Stimulated activated CD8-positive, alpha-beta memory T cell treated with anti-CD3 and anti-CD28 coated beads, Interleukin-12 subunit alpha, Interleukin-12 subunit beta, amount 100 ng/mL, for 24 hours (primary cell): ENCODE measurements at regions not wholly inside any gene's neighbourhood (a gene's known extent, or its start where the extent isn't known, plus 50 kb on each side); places are given as distances from the start of the nearest gene placed in this dataset.

Source experiments
- DNase-seq: peaks from one replicate; pipeline ENCODE4 v3.0.0-alpha.2; 2020; ENCODE audit errors: extremely low read depth

- no peak for DNase-seq
These were observed 154.9 kb downstream of the AXIN2 start for GRCh38 chr17:65406552-65406951.

- no peak for DNase-seq
These were observed 155.9 kb downstream of the AXIN2 start for GRCh38 chr17:65405563-65405962.

- DNase-seq = no peak
These were observed 156.7 kb downstream of the AXIN2 start for GRCh38 chr17:65404761-65405160.

DNA sequence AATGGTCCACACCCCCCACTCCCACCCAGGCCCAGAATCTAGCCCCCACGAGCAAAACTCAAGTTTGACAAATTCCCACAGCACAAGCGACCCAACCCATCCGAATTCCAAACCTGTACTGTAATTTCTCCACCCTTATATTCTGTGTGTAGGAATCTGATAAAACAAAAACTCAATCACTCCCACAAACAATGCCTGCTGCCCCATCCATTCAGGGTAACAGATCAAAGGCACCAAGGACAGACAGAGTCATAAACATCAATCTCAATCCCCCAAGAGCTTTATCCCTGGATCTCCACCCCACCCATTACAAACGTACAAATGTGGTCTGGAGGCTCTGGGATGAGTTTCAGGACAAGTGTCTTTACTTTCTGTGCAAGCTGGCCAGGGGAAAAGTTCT lies 157.8 kb downstream of the AXIN2 start:
- DNase-seq = no peak

DNA sequence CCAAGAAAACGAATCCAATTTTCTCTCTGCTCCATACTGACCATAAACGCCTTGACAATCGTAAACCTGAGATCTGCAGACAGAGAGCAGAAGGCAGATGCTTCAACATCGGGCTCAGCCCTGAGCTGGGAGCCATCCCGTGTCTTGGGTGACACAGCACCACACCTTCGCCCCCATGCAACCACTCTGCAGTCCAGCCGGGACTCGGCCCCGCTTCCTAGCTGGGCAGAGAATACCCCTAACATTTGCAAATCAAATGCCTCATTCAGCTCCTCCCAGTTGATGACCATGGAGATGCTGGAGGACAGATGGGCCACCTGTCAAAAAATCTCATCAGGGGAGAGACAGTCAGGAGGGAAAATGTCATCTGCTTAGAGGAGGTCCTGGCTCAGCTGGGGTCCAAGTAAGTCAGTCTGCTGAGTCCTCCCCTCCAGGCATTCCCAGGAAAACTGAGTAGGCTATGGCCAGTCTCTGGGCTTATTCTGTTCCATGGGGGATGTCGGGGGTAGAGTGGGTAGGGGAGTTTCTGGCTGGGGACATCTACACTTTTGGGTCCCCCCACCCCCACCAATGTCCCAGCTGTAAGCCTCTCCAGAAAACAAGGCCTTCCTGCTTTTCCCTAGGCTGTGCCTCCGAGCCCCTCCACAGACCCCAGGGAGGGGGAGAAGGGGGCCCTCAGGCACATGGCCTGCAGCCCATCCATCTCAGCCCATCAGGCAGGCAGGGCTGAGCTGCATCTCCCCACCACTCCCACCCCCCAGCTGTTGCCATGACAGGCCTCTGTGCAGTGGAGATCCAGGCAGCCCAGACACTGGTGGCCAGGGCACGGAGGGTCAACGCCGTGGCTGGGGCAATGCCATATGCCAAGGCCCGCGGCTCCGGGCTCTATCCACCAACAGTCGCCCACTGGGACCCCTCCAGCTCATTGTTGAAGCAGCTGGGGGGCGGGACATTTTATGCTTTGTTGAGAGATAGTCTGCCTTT lies 158.6 kb downstream of the AXIN2 start:
- DNase-seq = no peak

- DNase-seq = no peak
These were observed 159.9 kb downstream of the AXIN2 start for GRCh38 chr17:65401561-65401960.

GRCh38 chr17:65400701-65401100 lies 160.7 kb downstream of the AXIN2 start:
- no peak for DNase-seq

GRCh38 chr17:65398040-65398787 lies 163.2 kb downstream of the AXIN2 start:
- no peak for DNase-seq

DNA sequence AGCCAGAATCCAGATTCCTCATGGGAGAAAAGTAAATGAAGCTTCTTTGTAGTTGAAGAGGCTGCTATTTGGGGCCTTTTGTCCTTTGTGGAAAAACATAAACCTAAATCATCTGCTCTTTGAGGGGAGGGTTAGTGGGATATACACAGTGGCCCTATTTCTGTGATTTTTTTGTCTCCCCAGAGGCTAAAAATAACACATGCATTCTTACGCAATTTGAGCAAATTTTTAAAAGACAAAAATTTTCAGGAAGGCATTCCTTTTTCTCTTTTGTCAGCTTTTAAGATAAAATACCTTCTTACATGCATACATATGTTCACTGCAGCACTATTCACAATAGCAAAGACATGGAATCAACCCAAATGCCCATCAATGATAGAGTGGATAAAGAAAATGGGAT lies 165.5 kb downstream of the AXIN2 start:
- no peak for DNase-seq

DNA sequence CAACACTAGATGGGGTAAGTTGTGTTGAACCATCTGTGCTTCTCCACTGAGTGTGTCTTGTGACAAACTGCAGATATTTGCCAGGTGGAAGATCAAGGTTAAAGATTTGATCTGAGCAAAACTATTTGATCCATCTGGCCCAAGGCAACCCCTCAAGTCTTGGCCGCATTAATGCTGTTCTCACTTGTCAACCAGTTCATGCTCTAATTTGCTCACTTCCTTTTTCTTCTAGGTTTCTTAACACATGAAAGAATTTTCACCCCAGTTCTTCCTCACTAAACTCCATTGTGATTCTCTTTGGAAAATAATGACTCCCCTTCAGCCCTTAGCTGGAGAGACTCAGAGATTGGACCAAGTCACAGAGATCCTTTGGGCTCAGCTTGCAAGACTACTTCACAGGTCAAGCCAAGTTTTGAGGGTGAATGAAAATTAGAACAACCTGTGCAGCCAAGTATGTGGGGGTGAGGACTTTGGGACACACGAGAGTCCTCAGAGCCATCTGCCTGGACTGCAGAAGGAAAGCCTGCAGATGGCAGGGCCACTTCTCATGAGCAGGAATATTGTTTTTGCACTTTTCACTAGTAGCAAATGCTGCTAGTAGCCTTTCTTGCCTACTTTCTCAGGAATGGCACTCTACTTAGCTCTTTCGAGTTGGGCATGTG lies 166.5 kb downstream of the AXIN2 start:
- no peak for DNase-seq

DNA sequence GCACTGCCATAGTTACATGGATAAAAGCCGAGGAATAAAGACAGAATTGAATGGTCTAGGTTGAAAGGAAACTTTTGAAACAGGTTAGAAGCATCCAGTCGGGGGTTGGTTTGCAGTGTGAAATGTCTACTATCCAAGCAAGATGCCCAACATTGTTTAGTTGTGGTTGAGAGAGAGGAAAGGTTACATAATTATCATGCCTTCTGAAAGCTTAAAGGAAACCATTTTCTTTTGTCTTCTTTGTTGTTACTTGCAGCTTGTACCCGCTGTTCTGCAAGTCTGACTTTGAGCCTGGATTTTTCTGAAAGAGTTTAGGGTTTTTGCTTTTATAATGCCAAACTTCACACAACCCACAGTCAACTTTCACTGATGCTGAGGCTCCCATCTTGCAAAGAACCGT lies 167.9 kb downstream of the AXIN2 start:
- no peak for DNase-seq

GRCh38 chr17:65389949-65390348 lies 171.5 kb downstream of the AXIN2 start:
- no peak for DNase-seq

GRCh38 chr17:65389426-65389825 lies 172.0 kb downstream of the AXIN2 start:
- DNase-seq = no peak

DNA sequence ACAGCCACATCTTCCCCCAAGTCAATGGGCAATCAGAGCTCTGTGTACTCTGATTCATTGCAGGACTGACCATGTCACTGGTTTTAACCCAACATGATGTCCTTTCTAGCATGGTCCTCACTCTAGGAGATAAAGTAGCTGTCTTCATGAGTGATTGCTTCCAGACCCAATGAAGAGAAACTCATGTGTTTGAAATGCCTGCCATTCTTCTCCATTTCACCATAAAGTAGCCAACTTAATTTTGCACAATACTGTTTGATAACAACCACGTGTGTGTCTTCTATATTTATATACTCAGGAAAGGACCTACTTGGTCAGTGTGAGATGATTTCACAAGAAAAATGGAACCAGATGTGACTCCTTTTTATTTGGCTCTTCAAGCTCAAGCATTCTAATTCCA lies 172.5 kb downstream of the AXIN2 start:
- no peak for DNase-seq

DNA sequence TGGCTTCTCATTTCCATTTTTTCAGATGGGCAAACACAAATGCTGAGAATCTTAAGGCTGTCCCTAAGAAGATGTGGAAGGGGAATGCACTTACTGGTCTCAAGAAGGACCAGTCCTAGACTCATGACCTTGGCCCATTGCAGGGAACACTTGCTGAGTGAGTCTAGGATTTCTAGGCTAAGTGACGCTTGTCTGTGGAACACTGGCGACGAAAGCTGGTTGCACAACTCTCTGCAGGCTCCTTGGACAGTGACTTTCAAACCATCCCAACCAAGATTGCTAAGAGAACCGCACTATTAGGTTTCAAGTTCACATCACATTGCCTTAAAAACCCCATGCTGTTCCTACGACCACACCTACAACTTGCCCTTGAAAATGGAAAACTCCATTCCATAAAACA lies 174.1 kb downstream of the AXIN2 start:
- DNase-seq = no peak

DNA sequence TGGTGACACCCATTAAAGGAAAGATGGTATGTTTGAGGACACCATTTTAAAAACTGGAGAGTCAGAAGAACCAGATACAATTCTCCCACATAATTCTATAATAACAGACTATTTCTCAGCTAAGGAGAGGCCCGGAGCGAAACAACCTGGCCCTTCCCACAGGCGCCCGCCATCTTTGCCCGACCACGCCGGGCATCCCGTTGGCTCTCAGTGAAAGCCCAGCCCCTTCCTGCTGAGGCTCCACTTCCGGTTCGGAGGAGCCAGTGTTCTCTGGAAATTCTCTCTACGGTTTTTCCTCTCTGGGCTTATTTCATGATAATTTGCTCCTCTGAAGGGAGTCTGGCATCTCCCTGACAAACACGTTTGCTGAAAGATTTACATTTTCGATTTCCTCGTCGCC lies 175.7 kb downstream of the AXIN2 start:
- no peak for DNase-seq

GRCh38 chr17:65385071-65385470 lies 176.4 kb downstream of the AXIN2 start:
- DNase-seq = no peak

GRCh38 chr17:65381152-65381551 lies 180.3 kb downstream of the AXIN2 start:
- no peak for DNase-seq

GRCh38 chr17:65374966-65375365 lies 186.5 kb downstream of the AXIN2 start:
- no peak for DNase-seq

DNA sequence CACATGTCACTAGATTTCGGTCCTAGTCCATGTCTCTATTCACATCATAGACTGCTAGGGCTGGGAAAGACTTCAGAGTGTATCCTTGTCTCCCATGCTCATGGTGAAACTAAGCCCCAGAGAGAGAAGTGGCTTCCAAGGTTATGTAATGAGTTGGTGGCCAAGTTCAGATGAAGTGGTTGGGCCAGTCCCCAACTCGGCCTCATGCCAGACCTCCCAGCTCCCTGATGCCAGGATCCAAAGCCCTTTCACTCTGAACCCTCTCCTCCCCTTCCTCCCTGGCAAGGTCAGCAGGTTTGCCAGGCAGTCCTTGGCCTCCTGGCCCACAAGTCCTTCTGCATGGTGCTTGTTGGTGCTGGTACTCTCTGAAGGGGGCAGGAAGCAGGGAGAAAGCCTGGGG lies 189.7 kb downstream of the AXIN2 start:
- DNase-seq = no peak

GRCh38 chr17:65370669-65371131 lies 190.7 kb downstream of the AXIN2 start:
- DNase-seq = no peak

DNA sequence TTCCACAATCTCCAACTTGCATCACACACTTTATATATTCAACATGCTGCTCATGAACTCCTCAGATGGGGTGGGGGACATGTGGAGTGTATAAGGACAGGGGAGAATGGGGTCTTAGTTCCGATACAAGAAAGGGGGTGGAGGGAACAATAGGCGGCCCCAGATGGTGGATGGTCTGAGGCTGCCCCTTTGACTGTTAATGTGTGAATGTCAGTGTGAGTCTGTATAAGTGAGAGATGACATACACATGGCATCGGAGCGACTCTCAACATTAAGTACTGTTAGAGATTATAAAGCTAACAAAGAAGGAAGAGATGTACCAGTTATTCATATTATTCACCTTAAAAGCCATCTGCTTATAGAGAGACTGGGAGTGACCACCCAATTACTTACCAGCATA lies 193.1 kb downstream of the AXIN2 start:
- DNase-seq = no peak
